ENCODE measurements at regions not wholly inside any gene's neighbourhood (a gene's known extent, or its start where the extent isn't known, plus 50 kb on each side); places are given as distances from the start of the nearest gene placed in this dataset.

DNA sequence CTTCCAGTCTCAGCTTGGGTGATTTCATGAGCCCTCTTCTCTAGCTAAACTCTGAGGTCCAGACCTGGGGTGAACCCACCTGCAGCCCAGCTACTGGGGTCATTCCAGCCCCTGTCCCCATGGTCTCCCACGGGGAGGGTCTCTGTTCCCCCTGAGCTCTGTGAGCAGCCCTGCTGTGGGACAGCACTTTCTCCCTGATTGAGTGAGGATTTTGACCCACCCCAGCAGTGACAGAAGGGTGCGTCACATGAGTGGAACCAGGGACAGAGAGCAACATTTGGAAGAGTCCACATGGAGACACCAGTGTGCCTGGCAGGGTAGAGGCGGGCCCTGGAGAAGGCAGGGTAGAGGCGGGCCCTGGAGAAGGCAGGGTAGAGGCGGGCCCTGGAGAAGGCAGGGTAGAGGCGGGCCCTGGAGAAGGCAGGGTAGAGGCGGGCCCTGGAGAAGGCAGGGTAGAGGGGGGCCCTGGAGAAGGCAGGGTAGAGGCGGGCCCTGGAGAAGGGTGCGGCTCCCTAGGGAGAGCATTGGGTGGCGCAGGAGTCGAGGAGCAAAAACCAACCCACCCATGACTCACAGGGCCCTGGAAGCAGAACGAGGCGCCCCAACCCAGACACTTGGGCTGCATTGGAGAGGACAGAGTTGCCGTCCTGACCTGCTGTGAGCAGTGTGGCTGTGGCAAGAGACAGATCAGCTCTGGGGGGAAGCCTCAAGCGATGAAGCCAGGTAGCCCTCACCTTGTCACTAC lies 227.7 kb upstream of the B3GAT1 start:
- Mint-ChIP-seq H3K9me3 (no peaks in the 10 kb centered on the region), H3K27ac (no peak overlapping the region), H3K4me3 (no peak overlapping the region), H3K36me3 (no peaks in the 10 kb centered on the region), H3K4me1 (ENCODE audit: low read depth in 2 of 2) (no peaks in the 10 kb centered on the region), H3K27me3 (peaks cover 16 to 19% of the 10 kb centered on the region in 2 donors)
- ATAC-seq (no peak), DNase-seq (ENCODE audit: low spot score) (no peak)

DNA sequence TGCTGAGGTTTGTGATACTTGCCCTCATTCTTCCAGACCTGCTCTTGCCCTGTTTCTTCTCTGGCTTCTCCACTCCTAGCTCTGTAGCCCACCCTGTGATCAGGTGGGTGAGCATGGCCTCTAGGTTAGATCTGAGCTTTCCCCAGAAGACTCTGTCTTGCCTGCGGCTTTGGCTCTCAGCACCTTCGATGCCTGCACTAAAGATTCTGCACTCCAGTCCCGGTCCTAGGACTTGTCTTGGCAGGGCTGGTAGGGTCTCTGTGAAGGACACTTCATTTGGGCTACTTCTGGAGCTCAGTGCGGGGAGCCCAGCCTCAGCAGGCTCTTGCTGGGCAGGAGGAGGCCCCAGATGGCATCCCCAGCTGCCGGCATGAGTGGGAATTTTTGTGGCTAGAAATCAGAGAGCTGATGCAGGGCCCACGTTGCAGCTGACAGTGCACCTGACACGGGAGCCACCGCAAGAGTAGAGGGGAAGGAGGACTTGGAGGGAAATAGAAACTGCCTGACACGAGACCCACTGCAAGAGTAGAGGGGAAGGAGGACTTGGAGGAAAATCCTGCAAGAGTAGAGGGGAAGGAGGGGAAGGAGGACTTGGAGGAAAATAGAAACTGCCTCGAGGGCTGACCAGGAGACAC lies 226.9 kb upstream of the B3GAT1 start:
- Mint-ChIP-seq H3K36me3 (no peaks in the 10 kb centered on the region), H3K4me1 (ENCODE audit: low read depth in 2 of 2) (no peaks in the 10 kb centered on the region), H3K4me3 (no peak overlapping the region), H3K9me3 (no peaks in the 10 kb centered on the region), H3K27me3 (peaks cover 15 to 19% of the 10 kb centered on the region in 2 donors), H3K27ac (no peak overlapping the region)
- DNase-seq (ENCODE audit: low spot score), result no peak
- ATAC-seq, result no peak

DNA sequence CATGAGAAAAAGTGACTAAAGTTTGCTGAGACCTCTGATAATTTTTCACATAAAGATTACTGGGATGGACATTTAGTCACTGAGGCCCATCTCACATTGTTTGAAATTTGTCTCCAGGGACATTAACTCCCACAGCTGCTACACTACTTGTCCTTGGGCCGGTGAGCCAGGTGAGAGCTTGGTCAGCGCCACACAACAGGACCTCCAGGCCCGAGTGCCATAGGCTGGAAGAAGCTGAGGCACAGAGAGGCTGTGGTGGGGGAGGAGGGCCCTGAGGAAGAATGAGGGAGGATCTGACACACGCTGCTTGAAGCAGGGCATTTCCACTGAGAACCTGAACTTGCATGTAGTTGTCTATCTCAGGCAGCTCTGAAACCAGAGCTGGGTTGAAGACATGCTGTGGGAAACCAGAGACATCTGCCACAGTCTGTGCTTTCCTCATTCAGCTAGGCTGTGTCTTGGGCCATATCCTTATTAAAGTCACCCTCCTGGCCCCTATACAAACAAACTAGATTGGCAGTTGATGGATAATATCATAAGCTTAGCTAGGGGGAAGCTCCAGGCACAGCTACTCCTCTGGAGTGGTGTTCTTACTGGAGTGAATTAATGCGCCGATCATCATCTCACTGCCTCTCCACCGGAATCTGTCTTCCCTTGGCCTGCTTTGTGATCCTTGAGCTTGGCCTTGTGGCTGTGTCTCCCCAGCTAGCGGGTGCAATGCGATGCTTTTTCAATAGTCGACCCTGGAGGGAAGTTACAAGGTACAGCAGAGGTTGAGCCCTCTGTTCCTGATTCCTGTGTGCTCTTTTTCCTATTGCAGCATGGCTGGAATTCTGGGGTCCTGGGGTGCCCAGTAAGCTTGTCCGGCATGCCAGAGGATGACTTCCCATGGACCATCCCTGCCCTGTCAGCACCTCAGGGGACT lies 225.3 kb upstream of the B3GAT1 start:
- no peaks in the 10 kb centered on the region for H3K36me3 Mint-ChIP-seq
- ATAC-seq (no peak), DNase-seq (ENCODE audit: low spot score) (no peak)
- H3K4me1 Mint-ChIP-seq (ENCODE audit: low read depth in 2 of 2), result no peaks in the 10 kb centered on the region
- H3K9me3 Mint-ChIP-seq, result no peaks in the 10 kb centered on the region
- no peak overlapping the region for H3K27ac Mint-ChIP-seq
- peaks cover 11 to 15% of the 10 kb centered on the region in 2 donors for H3K27me3 Mint-ChIP-seq
- no peak overlapping the region for H3K4me3 Mint-ChIP-seq

DNA sequence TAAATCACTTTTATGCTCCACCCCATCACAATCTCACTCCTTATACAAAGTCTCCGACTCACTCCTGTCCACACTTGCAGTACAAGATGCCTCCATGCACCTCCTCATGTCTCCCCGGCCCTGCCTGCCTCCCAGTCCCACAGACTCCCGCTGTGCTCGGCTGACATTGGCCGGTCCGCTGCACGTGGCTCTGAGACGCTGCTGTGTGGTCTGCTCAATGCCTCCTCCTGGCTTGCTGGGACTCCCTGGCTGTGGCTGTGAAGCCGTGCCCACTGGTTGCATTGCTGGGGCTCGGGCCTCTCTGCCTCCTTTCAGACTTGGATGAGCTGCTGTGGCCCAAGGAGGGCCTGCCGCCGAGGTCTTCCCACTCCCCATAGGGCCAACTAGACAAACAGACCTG lies 224.0 kb upstream of the B3GAT1 start:
- Mint-ChIP-seq H3K36me3 (no peaks in the 10 kb centered on the region), H3K27ac (no peak overlapping the region), H3K9me3 (no peaks in the 10 kb centered on the region), H3K4me3 (no peak overlapping the region), H3K27me3 (peaks cover 11 to 12% of the 10 kb centered on the region in 2 donors), H3K4me1 (ENCODE audit: low read depth in 2 of 2) (no peaks in the 10 kb centered on the region)
- no peak for DNase-seq (ENCODE audit: low spot score)
- no peak for ATAC-seq

DNA sequence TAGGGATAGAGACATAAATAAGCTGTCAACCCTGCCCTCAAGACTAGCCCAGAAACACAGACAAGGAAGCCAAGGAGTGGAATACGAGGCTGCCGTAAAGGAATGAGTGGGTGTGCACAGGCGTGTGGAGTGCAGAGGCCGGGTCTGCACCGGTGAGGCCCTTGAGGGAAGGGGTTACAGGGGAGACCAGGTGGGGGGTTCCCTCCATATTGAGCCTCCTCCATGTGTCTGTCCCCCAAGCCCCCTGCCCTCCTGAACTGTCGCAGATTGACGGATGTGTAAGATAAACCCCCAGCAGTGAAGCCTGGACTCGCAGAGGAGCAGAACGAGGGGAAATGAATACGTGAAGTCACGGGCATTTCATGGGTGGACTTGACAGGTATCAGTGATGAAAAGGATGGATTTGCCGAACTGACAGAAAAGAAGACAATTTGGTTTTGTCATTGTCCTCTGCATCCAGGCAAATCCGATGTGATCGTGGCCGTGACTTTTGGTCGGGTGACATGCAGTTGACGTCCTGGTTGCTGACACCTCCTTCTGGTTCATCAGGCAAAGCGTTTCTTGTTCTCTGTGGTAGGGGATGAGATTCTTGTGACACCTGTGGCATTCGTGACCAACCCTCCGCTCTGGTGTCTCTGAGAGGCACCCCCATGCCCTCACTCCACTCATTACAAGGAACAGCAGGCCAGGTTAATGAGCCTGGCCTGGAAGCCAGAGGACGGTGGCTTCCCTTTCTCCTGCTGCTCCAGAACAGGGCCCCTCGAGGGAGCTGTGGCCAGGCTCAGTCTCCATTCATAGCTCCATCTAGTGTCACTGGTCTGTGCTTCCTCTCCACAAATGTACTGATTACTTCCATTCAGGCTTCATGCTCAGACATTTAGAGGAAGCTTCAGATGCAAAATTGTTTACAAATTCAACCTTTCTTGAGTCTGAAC lies 223.1 kb upstream of the B3GAT1 start:
- H3K4me3 Mint-ChIP-seq, result no peak overlapping the region
- no peaks in the 10 kb centered on the region for H3K9me3 Mint-ChIP-seq
- no peaks in the 10 kb centered on the region for H3K4me1 Mint-ChIP-seq (ENCODE audit: low read depth in 2 of 2)
- H3K27ac Mint-ChIP-seq, result no peak overlapping the region
- H3K36me3 Mint-ChIP-seq, result no peaks in the 10 kb centered on the region
- ATAC-seq (no peak), DNase-seq (ENCODE audit: low spot score) (no peak)
- peaks cover 11 to 12% of the 10 kb centered on the region in 2 donors for H3K27me3 Mint-ChIP-seq

DNA sequence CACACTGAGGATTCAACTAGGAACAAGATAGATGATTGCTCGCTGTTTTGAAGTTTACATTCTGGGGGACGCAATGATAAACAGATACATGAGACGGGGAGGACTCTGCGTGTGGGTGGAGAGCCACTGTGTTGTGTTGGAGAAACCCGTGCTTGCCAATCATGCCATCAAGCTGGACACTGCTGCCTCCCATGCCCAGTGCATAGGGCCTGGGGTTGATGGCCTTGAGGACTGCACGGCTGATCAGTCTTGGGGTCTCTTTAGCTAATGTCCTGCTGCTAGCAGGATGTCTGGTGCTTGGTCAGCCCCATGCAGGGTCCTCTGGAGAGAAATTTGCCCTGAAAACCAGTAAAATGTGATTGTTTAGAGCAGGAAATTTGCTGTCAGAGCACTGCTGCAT lies 221.2 kb upstream of the B3GAT1 start:
- no peak overlapping the region for H3K27ac Mint-ChIP-seq
- no peaks in the 10 kb centered on the region for H3K4me1 Mint-ChIP-seq (ENCODE audit: low read depth in 2 of 2)
- H3K9me3 Mint-ChIP-seq, result no peaks in the 10 kb centered on the region
- ATAC-seq, result no peak
- H3K4me3 Mint-ChIP-seq, result no peak overlapping the region
- H3K36me3 Mint-ChIP-seq, result no peaks in the 10 kb centered on the region
- DNase-seq (ENCODE audit: low spot score), result no peak
- peaks cover 8 to 14% of the 10 kb centered on the region in 2 donors for H3K27me3 Mint-ChIP-seq

DNA sequence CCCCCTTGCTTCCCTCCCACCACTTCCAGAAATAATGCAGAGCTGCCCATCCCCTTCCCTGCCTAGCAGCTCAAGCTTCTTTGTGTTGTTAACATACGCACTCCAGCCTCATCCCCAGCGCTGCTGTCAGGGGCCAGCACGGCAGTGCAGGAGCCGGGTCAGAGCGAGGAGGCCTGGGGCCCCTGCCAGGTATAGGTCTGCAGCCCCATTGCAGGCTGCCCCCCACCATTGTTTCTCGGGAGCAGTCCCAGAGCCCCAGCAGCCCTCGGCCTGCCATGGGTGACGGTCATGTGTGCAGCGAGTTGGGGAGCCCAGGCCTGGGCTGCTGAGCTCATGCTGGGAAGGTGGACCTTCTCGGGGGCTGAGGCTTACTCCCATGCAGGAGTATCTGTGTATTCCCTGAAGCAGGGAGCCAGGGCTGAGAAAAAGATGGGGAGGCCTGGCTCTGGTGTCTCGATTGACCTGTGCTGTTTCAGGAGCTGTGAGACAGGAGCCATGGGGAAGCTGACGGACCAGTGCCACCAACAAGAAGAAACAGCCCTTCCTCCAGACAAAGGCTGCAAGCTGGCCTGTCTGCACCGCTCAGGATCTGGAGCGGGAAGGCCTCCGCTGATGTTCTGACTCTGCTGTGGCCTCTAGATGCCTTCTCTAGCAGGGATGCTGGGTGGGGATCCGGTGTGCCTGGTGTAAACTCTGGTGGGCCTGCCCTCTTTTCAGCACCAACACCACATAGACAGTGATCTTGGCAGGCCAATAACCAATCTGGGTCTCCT lies 220.5 kb upstream of the B3GAT1 start:
- Mint-ChIP-seq H3K4me3 (no peak overlapping the region), H3K4me1 (ENCODE audit: low read depth in 2 of 2) (no peaks in the 10 kb centered on the region), H3K27me3 (peaks cover 11 to 18% of the 10 kb centered on the region in 2 donors), H3K9me3 (no peaks in the 10 kb centered on the region), H3K36me3 (no peaks in the 10 kb centered on the region), H3K27ac (no peak overlapping the region)
- no peak for ATAC-seq
- no peak for DNase-seq (ENCODE audit: low spot score)

DNA sequence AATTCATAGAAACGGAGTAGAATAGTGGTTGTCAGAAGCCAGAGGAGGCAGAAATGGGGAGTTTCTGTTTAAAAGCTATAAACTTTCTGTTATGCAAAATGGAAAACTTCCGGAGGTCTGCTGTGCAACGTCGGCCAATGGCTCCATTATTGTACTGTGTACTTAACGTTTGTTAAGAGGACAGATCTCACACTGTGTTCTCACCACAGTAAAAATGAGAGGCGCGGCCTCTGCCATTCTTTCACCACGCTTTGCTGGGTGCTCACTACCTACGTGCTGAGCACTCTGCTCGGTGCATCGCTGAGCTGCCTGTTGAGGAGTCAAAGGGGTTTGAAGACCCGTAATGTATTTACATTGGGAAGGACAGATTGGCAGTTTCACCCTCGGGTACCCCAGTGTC lies 218.8 kb upstream of the B3GAT1 start:
- no peaks in the 10 kb centered on the region for H3K9me3 Mint-ChIP-seq
- peaks cover 7% of the 10 kb centered on the region in 2 donors for H3K27me3 Mint-ChIP-seq
- ATAC-seq, result no peak
- H3K4me3 Mint-ChIP-seq, result no peak overlapping the region
- no peaks in the 10 kb centered on the region for H3K4me1 Mint-ChIP-seq (ENCODE audit: low read depth in 2 of 2)
- H3K27ac Mint-ChIP-seq, result no peak overlapping the region
- no peak for DNase-seq (ENCODE audit: low spot score)
- H3K36me3 Mint-ChIP-seq, result no peaks in the 10 kb centered on the region

DNA sequence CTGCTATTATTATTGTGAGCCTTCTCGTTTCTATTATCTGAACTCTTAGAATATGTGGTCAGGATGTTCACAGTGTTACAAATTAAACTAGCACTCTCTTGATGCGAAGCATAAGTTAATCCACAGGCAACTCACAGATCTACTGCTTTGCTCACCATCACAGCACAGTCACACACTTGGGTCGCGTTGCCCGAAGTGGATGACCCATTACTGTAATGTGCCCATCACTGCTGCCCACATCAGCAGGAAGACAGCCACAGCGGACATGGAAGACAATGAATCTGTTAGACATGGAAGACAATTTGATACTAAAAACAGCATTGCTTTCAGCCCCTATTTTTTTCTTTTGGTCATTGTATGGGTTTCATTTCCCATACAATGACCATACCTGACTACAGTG lies 216.4 kb upstream of the B3GAT1 start:
- Mint-ChIP-seq H3K4me3 (no peak overlapping the region), H3K4me1 (ENCODE audit: low read depth in 2 of 2) (no peaks in the 10 kb centered on the region), H3K27me3 (peaks cover 7 to 9% of the 10 kb centered on the region in 2 donors), H3K9me3 (no peaks in the 10 kb centered on the region), H3K36me3 (no peaks in the 10 kb centered on the region), H3K27ac (no peak overlapping the region)
- ATAC-seq, result no peak
- no peak for DNase-seq (ENCODE audit: low spot score)

DNA sequence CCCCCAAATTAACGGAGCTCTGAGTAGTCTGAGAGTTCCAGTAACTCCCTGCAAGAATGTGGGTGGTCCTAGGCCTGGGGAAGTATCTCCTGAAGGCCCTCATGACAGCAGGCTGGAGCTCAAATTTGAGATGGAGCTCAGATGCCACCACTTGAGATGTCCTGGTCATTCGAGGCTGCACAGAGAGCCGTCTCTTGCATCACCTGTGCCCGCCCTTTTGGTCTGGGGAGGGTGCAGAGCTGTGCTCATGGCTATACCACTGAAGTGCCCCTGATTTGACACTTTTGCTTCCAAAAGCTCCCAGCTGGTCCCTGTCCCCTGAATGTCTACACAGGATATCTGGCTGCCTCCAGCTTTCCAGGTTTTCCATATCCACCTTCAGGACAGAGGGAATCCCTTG lies 214.0 kb upstream of the B3GAT1 start:
- H3K4me1 Mint-ChIP-seq (ENCODE audit: low read depth in 2 of 2), result peaks cover 0 to 5% of the 10 kb centered on the region in 2 donors
- DNase-seq (ENCODE audit: low spot score), result no peak
- no peaks in the 10 kb centered on the region for H3K9me3 Mint-ChIP-seq
- peaks cover 14 to 22% of the 10 kb centered on the region in 2 donors for H3K27me3 Mint-ChIP-seq
- H3K4me3 Mint-ChIP-seq, result no peak overlapping the region
- no peaks in the 10 kb centered on the region for H3K36me3 Mint-ChIP-seq
- H3K27ac Mint-ChIP-seq, result no peak overlapping the region
- ATAC-seq, result no peak

DNA sequence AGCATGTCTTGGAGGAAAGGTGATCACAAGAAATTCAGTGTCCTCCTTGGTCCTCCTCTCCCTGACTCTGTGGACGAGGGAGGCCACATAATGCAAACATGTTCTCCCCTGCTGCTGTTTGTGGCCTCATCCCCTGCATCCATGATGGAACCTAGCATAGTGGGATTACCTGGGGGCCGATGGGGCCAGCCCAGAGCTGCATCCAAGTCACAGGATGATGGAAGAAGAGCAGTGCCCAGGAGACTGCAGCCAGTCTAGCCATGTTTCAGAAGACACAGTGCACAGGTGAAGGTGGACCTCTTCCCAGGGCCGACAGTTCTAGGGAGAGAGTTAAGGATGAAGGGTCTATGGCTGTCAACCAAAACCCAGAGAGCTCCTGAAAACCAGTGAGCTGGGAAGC lies 213.6 kb upstream of the B3GAT1 start:
- H3K4me3 Mint-ChIP-seq, result no peak overlapping the region
- H3K27me3 Mint-ChIP-seq, result peaks cover 18 to 23% of the 10 kb centered on the region in 2 donors
- H3K9me3 Mint-ChIP-seq, result no peaks in the 10 kb centered on the region
- H3K27ac Mint-ChIP-seq, result no peak overlapping the region
- no peaks in the 10 kb centered on the region for H3K36me3 Mint-ChIP-seq
- H3K4me1 Mint-ChIP-seq (ENCODE audit: low read depth in 2 of 2), result peaks cover 0 to 5% of the 10 kb centered on the region in 2 donors
- no peak for ATAC-seq
- no peak for DNase-seq (ENCODE audit: low spot score)

DNA sequence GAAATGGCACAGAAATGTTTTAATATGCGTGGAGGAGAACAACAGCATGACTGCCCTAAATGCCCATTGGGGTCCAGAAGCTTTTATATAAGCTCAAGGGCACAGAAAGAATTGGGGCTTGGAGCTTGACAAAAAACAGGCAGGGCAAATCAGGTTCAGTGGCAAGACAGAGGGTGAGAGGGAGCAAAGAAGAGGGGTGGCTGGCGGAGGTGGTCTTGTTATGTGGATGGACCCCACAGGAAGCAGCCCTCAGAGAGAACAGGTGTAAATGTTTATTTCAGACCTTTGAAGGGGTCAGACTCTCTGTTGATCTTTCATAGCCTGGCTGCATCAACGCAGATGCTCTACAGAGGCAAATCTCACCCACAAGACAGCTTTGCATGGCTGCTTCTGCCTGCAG lies 213.1 kb upstream of the B3GAT1 start:
- Mint-ChIP-seq H3K27ac (no peak overlapping the region), H3K36me3 (no peaks in the 10 kb centered on the region), H3K4me1 (ENCODE audit: low read depth in 2 of 2) (peaks cover 0 to 5% of the 10 kb centered on the region in 2 donors), H3K27me3 (peaks cover 23% of the 10 kb centered on the region in 2 donors), H3K4me3 (no peak overlapping the region), H3K9me3 (no peaks in the 10 kb centered on the region)
- DNase-seq (ENCODE audit: low spot score) (no peak), ATAC-seq (no peak)

Data from natural killer cell treated with Interleukin-12 subunit alpha and Interleukin-12 subunit beta and Interleukin-15 and Interleukin-18, amount 100 ng/mL, for 72 hours (primary cell).